ENCODE measurements at regions not wholly inside any gene's neighbourhood (a gene's known extent, or its start where the extent isn't known, plus 50 kb on each side); places are given as distances from the start of the nearest gene placed in this dataset.

- TF ChIP-seq POLR2A (IDR thresholded peaks at IDR 0.05) (no peak), CTCF (IDR thresholded peaks at IDR 0.05) (no peak)
These were observed 164.7 kb upstream of the HNMT start for GRCh38 chr2:137799600-137799999.
